ENCODE measurements at regions not wholly inside any gene's neighbourhood (a gene's known extent, or its start where the extent isn't known, plus 50 kb on each side); places are given as distances from the start of the nearest gene placed in this dataset.
"Not testable (repeated sequence)": the region's sequence is repeated elsewhere in the genome, so short reads cannot be mapped to it uniquely, and the experiment has no call there.

DNA sequence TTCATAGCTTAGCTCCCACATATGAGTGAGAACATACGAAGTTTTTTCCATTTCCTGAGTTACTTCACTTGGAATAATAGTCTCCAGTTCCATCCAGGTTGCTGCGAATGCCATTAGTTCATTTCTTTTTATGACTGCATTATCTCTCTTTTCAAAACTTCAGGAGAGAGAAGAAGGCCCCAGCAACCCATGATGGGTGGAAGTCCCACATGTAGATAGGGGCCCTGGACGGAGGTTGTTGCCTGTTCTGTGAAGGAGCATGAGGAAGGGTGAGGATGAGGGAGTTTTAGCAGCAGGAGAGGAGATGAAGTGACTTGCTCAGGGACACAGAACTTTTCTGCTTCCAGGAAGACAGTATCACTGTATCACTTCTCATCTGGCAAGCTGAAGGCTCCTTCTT, 102.2 kb upstream of the KLF4 start:
- DNase-seq (ENCODE audit: low read depth in 2 of 2): no peak

DNA sequence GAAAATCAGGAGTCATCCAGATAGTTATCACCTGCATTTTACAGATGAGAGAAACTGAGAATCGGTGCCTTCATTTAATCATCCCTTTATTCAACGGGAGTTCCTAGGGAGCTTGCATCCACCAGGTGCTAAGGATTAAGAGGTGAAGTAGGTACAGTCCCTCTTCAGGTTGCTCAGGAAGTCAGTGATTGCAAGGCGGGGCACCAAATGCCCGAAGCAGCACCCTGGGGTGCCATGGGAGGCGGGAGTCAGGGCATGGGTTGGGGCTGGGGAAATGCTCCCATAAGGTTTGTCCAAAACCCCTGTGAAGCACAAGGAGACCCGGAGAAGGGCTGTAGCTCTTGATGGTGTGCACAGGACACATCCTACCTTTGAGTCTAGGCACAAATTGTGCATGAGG, 98.8 kb upstream of the KLF4 start:
- no peak for DNase-seq (ENCODE audit: low read depth in 2 of 2)

DNA sequence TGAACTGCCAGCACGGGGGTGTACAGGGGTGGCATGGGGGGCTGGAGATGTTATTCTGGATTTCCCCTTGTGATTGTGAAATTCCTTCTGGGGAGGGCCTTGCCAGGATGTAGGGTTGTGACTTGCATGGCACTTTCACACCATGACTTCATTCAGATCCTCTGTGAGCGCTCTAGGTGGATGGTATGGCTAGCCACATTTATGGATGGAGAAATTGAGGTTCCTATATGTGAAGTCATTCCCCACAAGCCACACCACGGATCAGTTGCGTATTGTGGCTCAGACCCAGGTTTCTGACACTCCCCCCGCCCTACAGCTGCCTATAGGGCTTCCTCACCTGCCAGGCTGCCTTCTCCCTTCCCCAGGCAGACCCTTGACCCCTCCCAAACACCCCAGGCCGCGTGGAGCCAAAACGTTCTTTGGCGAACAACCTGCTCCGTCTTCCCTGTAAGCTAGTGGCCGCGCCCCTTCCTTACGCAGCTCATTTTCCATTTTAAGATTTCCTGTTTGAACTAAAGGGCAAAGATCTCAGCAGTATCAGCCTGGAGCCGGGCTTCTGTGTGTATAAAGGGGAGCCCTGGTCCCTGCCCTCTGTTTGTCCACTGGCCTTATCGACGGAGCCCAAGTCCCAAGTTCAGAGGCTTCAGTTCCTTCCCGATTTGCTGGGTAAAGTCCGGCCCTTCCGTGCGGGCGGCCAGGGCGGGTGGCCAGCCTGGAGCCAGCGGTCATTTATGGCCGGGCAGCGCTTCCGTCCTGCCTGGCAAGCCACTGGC, 97.8 kb upstream of the KLF4 start:
- peak in 1 of 2 donors; percentile 43 for DNase-seq (ENCODE audit: low read depth in 2 of 2)

DNA sequence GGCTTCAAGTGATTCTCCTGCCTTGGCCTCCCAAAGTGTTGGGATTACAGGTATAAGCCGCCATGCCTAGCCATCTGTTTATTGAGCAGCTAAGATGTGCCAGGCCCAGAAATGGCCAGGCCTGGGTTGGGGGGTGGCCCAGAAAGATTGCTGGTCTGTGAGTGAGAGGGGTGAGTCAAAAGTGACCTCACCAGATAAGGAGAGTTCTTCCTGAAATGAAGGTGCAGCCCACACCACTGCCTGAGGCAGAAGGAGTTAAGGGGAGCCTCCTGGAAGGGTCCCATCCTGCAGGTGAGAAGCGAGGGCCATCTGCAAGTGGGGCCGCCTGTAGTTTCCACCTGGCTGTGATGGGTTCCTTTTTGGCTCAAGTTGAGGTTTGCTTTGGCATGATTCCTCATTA, 96.9 kb upstream of the KLF4 start:
- no peak for DNase-seq (ENCODE audit: low read depth in 2 of 2)

DNA sequence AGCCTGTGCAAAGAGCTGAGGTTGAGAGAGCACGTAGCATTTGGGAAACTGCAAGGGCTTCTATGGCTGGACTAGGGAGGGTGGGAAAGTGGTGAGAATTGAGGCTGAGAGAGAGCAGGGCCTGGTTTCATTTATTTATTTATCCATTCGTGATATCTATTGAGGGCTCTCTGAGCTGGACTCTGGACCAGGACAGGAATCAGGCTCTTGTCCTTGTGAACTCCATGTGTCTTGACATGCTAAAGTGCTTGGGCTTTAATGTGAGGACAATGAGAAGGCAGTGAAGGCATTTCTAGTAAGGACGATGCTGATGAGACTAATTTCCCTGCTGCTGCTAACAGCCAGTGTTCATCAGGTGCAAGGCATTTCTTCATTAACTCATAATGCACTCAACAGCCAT, 95.9 kb upstream of the KLF4 start:
- DNase-seq (ENCODE audit: low read depth in 2 of 2): no peak

DNA sequence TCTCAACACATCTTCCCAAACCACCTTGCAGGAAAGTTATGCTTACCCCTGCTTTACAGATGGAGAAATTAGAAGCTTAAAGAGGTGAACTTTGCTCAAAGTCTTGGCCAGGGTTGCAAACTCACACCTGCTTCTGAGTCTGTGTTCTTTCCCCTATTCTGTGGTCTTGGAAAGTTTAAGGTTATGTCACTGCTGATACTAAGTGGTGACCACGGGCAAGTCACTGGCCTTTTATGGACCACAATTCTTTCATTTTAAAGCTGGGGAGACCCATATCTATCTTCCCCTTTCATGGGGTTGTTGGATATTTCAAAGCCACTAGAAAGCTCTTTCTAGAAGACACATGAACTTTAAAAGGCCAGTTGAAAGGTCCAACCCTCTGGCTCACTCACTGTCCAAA, 95.4 kb upstream of the KLF4 start:
- no peak for DNase-seq (ENCODE audit: low read depth in 2 of 2)

DNA sequence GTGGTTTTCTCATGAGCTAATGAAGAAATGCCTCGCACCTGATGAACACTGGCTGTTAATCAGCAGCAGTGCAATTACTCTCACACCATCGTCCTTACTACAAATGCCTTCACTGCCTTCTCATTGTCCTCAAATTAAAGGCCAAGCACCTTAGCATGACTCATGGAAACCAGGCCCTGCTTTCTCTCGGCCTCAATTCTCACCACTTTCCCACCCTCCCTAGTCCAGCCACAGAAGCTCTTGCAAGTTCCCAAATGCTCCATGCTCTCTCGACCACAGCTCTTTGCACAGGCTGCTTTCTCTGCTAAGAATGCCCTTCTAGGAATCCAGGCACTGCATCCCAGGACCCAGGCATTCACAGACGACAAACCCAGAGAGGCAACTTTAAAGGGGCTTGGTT, 94.6 kb upstream of the KLF4 start:
- no peak for DNase-seq (ENCODE audit: low read depth in 2 of 2)

DNA sequence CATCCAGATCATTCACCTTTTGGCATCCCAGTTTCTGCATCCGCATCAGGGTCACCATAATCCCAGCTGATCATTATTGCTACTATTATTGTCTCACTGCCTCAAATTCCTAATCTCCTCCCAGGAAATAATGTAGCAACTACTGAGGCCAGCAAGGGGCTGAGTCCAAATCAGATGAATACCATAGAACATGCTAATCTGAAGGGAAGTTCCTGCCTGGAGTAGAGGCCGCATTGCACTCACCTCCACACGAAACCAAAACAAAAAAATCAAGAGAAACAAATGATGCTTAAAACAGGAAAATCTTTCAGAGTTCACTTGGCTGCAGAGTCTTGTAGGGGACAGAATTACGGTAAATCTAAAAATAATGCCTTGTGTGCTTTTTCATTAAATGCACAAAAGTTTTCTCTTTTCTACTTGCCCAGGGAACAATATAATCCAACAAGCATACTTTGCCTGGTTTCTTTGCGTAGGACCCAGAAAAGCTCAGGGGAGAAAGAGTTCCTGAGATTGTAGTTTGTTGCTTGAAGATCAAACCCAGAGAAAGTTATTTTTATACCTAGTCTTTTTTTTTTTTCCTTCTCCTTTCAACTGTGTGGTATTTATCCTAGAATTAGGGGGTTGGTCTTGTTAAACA, 87.7 kb upstream of the KLF4 start:
- DNase-seq (ENCODE audit: low read depth in 2 of 2): no peak

DNA sequence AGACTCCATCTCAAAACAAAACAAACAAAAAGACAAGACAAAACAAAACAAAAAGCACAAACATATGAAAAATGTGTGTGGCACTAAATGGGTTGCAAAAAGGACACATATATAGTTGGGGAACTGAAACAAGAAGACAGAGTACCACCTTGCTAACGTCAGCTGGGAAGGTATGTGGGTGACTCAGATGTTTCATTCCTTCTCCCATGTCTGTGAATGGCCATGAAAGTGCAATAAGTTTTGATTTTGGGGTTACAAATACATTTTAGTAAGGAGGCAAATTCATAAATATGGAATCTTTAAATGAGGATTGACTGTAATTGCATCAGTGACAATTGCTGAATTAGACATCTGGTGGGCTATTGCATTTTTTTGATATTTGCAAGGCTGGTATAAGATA, 81.6 kb upstream of the KLF4 start:
- no peak for DNase-seq (ENCODE audit: low read depth in 2 of 2)

DNA sequence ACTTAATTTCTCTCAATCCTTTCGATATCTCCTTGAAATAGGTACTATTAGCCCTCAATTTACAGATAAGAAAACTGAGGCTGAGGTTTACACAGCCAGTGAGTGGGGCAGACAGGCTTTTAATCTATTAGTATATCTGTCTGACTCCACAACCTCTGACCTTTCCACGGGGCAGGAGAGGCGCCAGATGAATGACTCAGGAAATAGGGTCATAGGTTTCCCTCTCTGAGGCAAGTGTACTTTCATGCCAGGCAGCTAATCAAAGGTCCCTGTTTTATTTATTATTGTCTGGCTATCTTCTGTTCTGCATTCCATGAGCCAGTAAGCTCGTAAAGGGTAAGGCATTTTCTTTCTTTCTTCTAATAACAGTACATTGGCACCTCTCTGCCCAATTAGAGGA, 79.6 kb upstream of the KLF4 start:
- DNase-seq (ENCODE audit: low read depth in 2 of 2): no peak

DNA sequence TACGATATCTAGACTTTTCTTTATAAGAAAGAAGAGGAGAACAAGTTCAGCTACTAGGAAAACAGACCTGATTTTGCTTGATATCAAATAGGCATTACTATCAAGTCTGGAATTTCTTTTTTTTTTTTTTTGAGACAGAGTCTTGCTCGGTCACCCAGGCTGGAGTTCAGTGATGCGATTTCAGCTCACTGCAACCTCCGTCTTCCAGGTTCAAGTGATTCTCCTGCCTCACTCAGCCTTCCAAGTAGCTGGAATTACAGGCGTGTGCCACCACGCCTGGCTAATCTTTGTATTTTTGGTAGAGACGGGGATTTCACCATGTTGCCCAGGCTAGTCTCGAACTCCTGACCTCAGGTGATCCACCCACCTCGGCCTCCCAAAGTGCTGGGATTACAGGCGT, 78.8 kb upstream of the KLF4 start:
- not testable (repeated sequence) for DNase-seq (ENCODE audit: low read depth in 2 of 2)

DNA sequence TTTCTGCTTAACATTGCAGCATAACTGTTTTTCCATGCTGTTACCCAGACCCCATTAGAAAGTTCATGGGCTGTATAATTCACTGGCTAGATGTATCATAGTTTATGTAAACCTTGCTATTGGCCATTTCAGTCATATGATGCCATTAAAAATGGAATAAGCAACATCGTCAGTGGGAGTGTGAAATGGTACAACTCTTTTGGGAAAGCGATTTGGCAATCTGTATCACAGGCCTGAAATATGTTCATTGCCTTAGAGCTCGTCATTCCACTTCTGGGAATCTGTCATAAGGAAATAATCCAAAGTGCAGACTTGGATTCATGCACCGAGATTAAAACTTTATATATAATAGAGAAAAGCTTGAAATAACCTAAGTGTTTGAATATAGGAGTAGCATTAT, 77.9 kb upstream of the KLF4 start:
- no peak for DNase-seq (ENCODE audit: low read depth in 2 of 2)

DNA sequence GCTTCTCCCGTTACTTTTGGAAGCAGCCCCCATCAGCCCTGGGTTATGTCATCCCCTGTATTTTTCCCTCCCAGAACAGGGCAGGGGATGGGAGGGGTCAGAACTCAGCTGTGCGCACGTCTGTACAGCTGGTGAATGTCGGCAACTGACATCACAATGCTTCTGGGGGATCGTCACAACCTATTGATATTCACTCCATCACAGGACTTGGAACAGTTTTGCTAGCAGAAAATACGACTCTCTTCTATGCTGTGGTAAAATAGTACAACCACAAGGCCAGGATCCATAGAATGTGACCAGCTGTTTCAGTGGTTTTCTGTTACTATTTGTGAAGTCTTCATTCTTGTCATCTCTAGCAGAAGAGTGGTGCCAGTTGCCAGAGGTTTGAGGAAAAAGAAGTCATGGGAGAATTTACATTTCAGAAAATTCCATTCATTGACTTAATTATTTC, 77.1 kb upstream of the KLF4 start:
- DNase-seq (ENCODE audit: low read depth in 2 of 2): no peak

DNA sequence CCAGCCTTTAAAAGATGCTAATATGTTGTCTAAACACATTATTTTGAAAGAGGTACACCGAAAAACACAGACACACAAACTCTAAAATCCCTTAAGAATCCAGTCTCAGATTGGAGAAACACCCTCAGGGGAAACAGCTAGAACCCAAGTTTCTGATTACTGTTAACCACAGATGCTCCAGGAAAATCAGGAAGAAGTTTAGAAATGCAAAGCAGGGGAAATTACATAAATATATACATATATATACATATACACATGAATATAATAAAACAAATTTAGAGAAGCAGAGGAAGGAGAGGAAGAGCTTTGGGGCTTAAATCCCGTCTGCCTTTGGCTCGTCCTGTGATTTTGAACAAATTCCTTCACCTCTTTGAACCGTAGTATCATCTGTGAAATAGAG, 73.2 kb upstream of the KLF4 start:
- DNase-seq (ENCODE audit: low read depth in 2 of 2): no peak

DNA sequence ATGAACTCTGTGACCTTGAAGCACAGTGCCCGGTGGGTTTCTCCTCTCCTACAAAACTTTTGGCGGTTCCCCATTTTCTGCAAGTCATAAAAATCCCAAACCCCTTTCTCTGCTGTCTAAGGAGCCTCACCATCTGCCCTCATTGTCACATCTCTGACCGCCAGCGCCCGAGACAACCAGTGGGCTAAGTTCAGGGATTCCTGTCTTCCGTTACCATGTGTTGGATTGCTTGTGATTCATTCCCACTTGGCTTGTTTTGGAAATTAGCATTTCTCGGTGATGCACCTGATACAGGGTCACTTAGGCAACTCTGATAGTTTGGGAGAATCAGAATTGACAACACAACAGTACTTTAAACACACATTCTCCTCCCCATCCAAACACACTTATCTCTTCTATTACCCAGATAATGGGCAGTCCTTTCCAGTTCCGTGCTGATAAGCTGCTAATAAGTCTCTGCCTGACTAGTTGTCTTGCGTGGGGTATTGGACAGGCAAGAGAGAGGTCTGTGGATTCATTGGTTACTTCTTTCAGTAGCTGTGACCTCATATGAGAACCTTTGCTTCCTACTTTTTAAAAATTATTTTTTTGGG, 70.0 kb upstream of the KLF4 start:
- no peak for DNase-seq (ENCODE audit: low read depth in 2 of 2)

DNA sequence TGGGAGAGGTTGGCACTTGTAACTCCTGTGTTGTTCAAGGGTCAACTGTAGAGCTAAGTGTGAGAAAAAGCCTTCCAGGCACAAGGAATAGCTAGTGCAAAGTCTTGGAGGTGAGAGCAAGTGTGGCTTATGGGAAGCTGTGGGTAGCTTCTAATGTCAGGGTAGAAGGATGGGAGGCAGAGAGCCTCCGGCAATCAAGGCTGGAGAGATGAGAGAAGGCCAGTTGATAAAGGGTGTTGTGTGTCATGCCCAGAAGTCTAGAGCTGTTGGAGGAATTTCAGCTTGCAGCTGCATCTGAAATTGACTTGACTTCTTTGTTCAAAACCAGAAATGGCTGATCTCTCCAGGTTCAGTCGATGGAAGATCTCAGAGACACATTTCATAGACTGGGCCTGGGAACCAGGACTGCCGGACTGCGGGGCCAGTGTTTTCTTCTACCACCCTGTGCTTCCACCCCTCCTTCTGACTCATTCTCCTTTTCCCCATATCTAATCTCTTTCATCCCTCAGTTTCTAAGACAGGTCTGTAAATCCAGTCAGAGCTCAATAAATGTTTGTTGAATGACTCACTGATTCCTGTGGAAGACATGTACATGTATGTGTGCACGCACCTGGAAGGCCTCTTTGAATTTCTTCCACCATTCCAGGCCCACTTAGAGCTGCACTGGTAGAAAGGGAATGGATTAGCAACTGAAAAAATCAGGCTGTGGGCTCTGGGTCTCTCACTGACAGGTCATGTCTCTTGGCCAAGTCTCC, 67.8 kb upstream of the KLF4 start:
- peak in 1 of 2 donors; percentile 4 for DNase-seq (ENCODE audit: low read depth in 2 of 2)

DNA sequence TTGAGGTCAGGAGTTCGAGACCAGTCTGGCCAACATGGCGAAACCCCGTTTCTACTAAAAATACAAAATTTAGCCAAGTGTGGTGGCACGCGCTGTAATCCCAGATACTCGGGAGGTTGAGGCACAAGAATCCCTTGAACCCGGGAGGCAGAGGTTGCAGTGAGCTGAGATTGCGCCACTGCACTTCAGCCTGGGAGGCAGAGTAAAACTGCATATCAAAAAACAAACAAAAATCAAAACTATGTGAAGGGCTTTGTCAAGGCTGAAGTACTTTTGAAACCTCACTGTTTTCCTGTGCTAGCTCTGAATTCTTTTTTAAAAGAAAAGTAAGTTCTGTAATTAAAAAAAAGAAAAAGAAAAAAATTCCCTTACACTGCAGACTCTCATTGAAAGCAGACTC, 65.1 kb upstream of the KLF4 start:
- no peak for DNase-seq (ENCODE audit: low read depth in 2 of 2)

DNA sequence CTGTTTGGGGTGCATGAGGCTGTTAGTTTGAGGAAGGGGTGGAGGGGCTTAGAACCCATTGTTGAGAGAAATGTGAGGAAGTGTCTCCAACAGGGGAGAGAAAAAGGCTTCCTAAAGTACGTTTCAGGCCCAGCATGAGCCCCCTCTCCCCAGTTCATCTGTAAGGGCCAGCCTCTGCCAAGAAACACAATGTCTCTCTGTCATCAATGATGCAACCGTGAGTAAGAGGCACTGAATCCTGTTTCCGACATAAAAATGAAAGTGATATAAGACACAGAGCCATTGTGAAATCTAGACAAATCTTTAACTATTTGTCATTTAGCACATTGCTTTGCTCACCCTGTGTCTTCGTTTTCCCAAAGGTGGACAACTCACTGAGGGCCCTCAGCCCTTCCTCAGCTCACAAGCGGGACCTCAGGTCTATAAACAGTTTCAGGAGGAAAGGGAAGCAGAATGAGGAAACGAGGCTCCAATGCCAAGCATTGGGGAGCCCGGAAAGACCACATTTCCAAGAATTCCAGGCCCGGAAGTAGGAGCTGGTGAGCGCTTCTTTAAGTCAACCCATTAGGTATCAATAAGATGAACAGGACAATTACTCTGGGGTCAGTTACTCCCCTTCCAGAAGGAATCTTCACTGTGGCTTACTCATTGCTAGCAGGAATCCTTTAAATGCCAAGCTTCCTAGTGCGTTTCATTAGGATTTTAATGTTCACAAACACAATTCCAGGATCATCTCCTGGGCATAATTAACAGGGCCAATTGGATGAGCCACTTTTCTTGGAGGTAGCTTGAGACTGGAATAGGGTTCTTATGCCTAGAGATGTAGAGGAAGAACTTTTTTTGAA, 59.0 kb upstream of the KLF4 start:
- peak; percentile 68 to 82 for DNase-seq (ENCODE audit: low read depth in 2 of 2)

DNA sequence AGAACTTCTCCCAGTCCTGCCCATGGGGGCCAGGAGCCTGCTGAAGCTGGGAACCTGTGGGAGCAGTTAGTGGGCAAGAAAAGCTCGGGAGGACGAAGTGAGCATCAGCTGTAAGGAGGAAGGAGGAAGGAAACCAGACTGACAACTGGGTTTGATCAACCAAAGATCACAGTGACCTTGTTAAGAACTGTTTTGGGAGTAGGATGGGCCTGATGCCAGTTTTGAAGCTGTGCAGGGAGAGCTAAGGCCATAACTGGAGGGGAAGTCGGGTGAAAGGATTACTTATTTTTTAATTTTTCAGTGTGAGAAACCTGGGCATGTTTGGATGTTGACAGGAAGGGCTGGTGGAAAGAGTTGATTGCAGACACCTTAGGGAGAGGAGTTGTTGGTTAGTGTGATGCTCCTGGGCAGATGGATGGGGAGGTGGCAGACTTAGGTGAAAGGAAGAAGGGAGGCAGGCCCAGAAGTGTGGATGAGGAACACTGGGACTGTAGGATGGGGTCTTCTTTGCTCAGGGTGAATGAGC, 58.3 kb upstream of the KLF4 start:
- no peak for DNase-seq (ENCODE audit: low read depth in 2 of 2)

DNA sequence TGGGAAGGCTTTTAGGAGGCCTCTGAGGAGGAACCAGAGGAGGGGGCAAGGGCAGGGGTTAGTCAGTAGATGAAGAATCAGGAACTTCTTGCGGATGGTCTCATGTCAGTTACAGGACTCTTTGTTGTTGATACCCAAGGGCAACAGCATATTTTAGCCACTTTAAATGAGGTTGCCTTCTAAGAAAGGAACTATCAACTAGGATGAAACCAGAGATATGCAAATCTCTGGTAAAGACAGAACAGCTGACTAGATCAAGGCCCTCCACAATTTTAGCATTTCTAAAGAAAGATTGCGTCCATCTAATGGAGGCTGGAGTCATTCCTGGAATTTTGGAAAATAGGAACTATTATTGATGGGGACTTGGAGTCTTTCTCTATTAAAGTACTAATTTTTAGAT, 57.7 kb upstream of the KLF4 start:
- DNase-seq (ENCODE audit: low read depth in 2 of 2): no peak

DNA sequence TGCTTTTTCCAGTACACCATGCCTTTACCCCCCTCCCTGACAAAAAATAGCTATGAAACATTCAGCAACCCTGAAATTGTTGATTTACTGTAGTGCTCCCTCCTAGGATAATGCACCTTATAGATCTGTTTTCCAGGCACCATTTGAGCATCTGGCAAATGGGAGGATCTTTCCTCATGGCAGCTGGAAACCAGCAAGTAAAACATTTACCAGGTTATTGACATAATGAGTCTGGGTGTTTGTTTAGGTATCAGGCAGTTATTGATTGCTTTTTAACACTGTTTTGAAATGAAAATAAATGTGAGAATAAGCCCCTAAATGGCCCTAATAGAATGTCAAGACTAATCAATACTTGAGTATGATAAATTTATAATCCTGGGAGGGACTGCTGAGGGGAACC, 57.3 kb upstream of the KLF4 start:
- no peak for DNase-seq (ENCODE audit: low read depth in 2 of 2)

All from dermis microvascular lymphatic vessel endothelial cell (primary cell).